Fibroblast of skin of scalp (primary cell): ENCODE measurements at regions not wholly inside any gene's neighbourhood (a gene's known extent, or its start where the extent isn't known, plus 50 kb on each side); places are given as distances from the start of the nearest gene placed in this dataset.
"Not testable (repeated sequence)": the region's sequence is repeated elsewhere in the genome, so short reads cannot be mapped to it uniquely, and the experiment has no call there.

ENCODE experiments used
- DNase-seq: peaks from one replicate; pipeline ENCODE4 v3.0.0-alpha.2; 2013

DNA sequence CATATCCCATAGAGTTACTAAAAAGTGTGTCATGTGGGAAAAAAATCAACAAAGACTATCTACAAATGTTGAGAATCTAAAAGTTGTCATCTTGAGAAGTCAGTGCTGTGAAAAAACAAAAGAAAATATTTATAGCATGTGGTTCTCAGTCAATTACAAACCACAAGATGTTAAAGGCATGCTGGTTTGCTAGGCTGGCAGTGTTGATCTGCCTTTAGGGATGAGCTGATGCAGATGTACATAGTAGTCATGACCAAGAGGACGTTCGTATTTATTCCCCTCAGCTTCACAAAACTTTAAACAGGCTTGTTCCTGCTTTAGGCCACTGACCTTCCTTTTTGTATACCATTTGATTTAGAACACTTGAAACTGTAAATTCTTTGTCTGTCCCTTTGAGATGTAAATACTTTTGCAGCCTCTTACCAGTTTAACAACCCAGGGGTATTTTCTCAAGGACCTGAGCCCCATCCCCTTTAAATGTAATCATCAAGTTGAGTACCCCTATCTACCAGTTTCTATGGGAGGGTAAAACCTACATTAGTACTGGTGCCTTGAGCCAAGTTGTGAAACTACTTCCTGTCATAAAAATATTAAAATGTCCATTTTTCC lies 446.6 kb downstream of the KCNJ18 start:
- DNase-seq: no peak

DNA sequence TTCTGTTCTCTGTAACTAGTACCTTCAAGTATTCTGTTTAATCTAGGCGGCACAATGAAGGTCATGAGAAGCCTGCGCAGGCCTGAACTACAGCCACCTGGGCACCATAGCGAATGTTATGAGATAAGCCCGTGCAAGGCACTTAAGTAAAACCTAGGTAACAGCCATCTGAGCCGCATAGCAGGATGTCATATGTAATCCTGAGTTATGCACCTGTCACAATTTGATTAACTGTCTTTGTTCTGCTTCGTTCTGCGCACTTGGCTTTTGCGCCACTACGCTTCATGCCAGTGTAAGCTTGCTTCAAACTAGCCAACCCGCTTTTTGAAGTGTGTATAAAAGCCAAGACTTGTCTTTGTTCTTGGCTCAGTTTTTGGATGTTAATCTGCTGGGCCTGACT lies 449.8 kb downstream of the KCNJ18 start:
- DNase-seq: no peak

DNA sequence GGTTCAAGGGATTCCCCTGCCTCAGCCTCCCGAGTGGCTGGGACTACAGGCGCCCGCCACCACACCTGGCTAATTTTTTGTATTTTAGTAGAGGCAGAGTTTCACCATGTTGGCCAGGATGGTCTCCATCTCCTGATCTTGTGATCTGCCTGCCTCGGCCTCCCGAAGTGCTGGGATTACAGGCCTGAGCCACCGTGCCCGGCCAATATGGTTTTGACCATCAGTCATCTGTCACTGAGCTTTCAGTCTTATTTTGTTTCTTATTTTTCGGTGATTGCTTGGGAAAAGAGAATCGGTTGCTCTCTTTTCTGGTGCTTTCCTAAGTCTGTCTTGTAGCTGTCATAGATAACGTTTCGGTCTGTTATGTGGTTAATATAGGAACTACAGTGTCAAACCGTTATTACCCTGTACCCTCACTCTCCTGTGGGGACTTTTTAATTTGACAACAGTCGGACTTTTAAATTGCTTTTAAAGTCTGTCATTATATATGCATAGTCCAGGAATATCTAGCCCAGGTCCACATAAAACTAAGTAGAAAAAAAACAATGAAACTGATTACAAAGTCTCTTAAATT lies 453.4 kb downstream of the KCNJ18 start:
- no peak for DNase-seq

DNA sequence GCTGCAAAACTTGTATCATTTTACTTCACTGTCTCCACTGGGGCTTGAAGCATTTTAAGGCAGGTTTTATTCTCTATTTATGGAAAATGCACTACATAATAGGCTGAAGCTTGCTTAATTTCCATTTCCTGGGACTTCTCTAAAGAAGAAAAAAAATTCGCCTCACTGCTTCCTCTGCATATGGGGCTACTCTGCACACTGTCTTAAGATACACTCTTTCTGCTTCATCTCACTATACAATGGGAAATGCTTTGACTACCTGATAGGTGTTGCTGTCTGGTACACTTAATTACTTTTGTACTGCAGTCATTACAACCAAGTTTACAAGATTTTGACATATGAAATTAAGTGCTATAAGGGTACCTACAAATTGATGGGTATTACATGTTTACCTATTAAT lies 466.0 kb downstream of the KCNJ18 start:
- DNase-seq: no peak

DNA sequence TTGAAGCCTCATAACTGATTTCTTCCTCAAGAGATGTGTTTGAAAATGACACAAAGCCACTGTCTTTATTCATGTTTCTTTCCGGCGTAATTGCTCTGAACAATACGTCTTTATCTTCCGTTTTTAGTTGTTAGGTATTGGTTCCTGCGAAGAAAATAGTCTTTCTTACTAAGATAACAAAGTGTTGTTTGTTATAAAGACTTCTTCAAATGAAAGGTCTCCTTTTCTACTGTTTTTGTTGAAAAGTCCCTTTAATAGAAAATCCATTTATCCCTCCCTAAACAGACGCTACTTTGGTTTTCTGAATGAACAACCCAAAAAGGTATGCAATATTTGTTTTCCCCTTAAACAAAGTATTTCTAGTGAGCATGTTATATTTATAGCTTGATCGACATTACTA lies 469.1 kb downstream of the KCNJ18 start:
- no peak for DNase-seq

DNA sequence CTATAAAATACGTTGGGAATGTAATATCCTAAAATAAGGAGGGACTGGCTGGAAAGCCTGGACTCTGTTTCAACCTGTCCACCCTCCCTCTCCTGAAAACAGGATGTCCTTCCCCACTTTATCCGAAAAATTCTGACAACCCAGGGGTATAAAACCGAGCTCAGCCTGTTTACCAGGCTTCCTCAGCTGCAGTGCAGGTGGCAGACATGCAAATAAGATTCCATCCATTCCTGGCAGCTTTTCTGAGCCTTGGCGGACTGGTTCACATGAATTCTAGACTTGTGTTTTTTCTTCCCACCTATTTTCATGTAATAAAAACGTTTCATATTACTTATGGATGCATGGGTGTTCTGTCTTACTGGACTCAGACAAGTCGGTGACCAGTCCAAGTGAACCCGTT lies 479.3 kb downstream of the KCNJ18 start:
- no peak for DNase-seq

DNA sequence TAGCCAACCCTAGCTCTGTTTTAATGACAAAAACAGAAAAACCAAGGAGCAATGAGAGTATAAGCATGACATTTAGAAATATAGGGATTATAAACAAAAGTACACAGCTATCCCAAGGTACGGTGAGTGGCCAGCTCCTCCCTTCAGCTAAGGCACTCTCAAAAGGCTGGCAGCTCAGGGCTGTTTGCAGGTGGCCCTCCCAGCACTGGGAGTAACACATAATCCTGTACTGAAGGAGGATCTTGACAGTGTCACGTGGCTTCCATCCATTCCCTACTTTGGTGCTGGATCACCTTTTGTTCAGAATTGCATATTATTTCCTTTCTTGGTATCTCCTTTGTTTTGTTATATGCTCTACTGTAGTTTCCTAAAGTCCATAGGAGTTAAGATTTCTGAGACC lies 500.8 kb downstream of the KCNJ18 start:
- DNase-seq: no peak

DNA sequence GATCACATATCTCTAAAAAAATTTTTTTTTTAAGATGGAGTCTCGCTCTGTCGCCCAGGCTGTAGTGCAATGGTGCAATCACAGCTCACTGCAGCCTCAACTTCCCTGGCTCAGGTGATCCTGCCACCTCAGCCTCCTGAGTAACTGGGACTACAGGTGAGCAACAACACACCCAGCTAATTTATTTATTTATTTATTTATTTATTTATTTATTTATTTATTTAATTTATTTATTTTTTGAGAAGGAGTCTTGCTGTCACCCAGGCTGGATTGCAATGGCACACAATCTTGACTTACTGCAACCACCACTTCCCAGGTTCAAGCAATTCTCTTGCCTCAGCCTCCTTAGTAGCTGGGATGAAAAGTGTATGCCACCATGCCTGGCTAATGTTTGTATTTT lies 507.9 kb downstream of the KCNJ18 start:
- not testable (repeated sequence) for DNase-seq

DNA sequence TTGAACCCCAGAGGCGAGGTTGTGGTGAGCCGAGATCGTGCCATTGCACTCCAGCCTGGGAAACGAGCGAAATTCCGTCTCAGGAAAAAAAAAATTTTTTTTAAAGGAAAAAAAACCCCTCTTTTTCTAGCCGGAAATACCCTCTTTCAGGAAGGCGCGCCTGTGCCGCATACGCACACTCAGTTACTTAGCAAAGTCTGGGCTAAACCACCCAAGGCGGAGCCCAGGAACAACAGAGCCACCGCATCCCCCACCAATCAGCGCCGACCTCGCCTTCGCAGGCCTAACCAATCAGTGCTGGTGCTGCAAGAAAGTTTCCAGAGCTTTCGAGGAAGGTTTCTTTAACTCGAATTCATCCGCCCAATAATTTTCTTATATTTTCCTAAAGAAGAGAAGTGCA lies 510.4 kb downstream of the KCNJ18 start:
- no peak for DNase-seq

DNA sequence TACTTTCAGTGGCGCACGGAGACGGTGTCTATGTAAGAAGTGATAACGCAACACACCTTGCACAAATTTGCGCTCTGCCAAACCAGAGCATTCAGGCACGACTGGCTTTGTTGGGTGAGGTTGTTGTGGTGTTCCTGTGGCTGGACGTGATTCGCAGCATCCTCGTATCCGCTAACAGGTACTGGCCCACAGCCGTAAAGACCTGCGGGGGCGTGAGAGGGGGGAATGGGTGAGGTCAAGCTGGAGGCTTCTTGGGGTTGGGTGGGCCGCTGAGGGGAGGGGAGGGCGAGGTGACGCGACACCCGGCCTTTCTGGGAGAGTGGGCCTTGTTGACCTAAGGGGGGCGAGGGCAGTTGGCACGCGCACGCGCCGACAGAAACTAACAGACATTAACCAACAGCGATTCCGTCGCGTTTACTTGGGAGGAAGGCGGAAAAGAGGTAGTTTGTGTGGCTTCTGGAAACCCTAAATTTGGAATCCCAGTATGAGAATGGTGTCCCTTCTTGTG lies 510.9 kb downstream of the KCNJ18 start:
- no peak for DNase-seq

DNA sequence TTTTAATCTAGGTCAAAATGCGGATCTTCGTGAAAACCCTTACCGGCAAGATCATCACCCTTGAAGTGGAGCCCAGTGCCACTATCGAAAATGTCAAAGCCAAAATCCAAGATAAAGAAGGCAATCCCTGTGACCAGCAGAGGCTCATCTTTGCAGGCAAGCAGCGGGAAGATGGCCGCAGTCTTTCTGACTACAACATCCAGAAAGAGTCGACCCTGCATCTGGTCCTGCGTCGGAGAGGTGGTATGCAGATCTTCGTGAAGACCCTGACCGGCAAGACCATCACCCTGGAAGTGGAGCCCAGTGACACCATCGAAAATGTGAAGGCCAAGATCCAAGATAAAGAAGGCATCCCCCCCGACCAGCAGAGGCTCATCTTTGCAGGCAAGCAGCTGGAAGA lies 511.8 kb downstream of the KCNJ18 start:
- not testable (repeated sequence) for DNase-seq

DNA sequence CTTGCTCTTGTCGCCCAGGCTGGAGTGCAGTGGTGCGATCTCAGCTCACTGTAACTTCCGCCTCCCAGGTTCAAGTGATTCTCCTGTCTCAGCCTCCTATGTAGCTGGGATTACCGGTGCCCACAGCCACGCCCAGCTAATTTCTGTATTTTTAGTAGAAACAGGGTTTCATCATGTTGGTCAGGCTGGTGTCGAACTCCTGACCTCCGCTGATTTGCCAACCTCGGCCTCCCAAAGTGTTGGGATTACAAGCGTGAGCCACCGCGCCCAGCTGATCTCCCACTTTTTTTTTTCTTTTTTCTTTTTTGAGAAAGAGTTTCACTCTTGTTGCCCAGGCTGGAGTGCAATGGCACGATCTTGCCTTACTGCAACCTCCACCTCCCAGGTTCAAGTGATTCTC lies 517.9 kb downstream of the KCNJ18 start:
- not testable (repeated sequence) for DNase-seq

DNA sequence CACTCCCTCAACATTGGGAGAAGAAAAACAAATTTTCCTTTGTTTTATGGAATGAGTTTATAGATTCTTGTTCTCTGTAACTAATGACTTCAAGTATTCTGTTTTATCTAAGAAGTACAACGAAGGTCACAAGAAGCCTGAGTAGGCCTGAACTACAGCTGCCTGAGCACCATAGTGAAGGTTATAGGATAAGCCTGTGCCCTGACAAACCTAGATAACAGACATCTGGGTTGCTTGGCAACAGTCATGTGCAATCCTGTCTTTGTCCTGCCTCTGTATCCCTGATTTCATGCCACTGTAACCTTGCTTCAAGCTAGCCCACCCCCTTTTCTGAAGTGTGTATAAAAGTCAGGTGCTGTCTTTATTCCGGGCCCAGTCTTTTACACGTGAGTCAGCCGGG lies 520.8 kb downstream of the KCNJ18 start:
- not testable (repeated sequence) for DNase-seq

DNA sequence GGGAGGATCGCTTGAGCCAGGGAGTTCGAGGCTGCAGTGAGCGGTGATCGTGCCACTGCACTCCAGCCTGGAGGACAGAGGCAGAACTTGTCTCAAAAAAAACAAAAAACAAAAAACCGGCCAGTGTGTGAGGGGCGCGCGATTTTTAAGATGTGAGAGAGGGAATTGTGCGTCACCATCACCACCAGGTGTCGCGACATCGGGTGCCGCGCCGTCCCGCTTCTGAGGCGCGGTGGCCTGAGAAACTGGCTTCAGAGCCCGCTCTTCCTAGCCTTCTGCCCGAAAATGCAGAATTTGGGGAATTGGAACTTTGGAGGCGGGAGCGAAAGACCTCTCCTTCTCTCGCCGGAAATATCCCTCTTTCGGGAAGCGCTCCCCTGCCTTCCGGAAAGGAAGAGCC lies 524.8 kb downstream of the KCNJ18 start:
- no peak for DNase-seq

DNA sequence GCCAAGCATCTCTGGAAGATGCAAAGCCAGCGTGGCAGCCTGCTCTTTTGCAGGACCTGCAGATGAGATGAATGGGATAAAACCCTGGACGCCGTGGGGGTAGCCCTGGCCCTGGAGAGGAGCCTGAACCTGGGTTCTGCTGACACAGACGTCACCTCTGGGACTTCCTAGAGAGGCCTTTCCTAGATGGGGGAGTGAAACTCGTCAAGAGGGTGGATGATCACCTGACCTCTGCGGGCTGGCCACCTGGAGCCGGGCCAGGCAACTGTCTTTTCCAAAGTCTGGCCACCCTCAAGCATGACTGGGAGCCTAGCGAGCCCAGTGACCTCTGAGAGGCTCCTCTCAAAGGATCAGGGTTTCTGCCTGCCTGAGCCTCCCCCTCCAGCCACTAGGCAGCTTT lies 529.0 kb downstream of the KCNJ18 start:
- no peak for DNase-seq

DNA sequence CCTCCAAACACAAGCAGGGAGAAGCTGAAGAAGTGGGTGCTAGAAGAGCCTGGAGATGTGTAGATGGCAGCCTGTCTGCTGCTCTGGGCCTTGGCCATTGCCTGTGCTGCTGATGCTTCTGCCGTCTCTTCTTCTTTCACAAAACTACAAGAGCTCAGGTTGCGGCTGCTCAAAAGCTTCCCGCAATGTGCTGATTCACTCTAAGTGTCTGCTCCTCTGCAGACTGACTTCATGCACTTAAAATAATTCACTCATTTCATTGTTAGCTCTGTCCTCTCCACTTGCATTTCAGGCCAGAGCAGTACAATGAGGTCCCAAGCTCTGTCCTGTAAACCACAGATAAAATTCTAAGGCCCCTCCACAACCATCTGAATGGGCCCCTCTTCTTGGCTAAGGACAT lies 534.2 kb downstream of the KCNJ18 start:
- DNase-seq: not testable (repeated sequence)

DNA sequence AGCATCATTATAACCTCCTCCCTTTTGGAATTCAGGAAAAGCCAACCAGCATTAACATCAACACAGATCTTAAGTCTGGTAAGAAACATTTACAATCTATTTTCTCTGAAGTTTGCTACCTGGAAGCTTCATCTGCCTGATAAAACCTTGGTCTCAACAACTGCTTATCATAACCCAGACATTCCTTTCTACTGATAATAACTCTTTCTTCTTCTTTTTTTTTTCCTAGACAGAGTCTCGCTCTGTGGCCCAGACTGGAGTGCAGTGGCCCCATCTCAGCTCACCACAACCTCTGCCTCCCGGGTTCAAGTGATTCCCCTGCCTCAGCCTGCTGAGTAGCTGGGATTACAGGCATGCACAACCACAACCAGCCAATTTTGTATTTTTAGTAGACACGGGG lies 534.6 kb downstream of the KCNJ18 start:
- not testable (repeated sequence) for DNase-seq

DNA sequence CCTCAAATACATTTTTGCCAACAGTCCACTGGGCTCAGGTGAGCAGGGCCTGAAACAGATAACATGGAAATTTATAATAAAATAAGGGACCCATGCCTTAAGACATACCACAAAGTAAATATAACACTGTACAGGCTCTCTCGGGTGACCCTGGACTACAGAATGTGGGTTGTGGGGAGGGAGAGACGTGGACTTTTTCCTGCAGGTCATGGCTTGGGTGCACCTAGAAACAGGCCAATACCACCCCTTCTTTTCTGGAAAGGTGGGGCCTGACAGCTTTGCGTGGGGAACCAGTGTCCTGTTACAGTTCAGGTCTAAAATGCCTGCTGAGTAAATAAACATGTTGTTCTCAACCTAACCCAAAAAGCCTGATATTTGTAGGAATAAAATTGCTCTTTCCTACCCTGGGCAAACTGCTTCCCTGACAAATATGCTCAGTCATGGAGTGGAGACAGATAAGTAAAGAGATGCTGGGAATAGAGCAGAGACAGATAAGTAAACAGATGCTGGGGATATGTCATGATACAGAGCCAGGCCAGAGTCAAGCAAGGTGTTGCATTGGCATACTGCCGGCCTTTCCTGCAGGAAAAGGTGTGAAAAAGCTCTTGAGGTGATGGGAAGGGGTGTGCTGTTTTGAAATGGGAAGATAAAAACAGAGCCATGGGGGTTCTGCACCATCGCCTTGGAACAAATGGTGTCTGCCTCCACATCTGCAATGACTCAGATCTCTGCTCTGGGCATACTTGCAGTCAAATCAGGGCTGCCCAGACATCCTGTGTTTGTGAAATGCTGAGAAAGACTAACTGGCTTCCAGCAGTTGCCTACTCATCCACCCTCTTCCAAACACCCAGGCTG lies 535.6 kb downstream of the KCNJ18 start:
- DNase-seq: not testable (repeated sequence)

DNA sequence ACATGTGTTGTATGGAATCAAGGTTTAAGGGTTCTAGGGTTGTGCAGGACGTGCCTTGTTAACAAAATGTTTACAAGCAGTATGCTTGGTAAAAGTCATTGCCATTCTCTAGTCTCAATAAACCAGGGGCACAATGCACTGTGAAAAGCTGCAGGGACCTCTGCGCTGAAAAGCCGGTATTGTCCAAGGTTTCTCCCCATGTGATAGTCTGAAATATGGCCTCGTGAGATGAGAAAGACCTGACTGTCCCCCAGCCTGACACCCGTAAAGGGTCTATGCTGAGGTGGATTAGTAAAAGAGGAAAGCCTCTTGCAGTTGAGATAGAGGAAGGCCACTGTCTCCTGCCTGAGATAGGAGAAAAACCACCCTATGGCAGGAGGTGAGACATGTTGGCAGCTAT lies 537.5 kb downstream of the KCNJ18 start:
- DNase-seq: not testable (repeated sequence)

DNA sequence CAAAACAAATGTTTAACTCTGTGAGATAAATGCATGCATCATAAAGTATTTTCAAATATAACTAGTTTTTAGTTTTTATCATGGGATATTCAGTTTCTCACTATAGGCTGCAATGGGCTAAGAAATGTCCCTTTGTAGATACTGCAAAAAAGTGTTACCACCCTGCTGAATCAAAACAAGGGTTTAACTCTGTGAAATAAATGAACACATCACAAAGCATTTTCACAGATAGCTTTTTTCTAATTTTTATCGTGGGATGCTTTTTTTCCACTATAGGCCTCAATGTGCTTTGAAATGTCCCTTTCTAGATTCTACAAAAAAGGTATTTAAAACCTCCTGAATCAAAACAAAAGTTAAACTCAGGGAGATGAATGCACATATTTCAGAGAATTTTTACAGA lies 541.1 kb downstream of the KCNJ18 start:
- no peak for DNase-seq

DNA sequence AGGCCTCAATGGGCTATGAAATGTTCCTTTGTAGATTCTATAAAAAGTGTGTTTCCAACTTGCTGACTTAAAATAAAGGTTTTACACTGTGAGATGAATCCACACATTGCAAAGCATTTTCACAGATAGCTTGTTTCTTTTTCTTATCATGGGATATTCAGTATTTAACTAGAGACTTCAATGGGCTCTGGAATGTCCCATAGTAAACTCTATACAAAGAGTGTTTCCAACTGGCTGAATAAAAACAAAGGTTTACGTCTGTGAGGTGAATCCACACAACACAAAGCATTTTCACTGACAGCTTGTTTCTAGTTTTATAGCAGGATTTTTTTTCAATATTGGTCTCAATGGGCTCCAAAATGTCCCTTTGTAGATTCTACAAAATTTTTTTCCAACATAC lies 550.1 kb downstream of the KCNJ18 start:
- DNase-seq: no peak

DNA sequence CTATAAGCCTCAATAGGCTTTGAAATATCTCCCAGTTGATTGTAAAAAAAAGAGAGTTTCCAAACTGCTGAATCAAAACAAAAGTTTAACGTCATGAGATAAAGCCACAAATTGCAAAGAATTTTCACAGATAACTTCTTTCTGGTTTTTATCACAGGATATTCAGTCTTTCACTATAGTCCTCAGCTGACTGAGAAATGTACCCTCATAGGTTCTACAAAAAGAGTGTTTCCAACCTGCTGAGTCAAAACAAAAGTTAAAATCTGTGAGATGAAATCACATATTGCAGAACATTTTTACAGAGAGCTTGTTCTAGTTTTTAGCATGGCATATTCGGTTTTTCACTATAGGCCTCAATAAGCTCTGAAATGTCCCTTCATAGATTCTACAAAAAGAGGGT lies 559.2 kb downstream of the KCNJ18 start:
- no peak for DNase-seq

DNA sequence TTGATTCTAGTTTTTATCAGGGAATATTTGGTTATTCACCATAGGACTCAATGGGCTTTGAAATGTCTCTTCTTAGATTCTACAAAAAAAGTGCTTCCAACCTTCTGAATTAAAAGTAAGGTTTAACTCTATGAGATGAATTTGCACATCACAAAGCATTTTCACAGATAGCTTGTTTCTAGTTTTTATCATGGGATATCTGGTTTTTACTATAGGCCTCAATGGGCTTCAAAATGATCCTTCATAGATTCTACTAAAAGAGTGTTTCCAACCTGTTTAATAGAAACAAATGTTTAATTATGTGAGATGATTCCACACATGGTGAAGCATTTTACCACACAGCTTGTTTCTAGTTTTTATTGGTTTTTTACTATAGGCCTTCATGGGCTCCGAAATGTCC lies 560.7 kb downstream of the KCNJ18 start:
- DNase-seq: no peak

DNA sequence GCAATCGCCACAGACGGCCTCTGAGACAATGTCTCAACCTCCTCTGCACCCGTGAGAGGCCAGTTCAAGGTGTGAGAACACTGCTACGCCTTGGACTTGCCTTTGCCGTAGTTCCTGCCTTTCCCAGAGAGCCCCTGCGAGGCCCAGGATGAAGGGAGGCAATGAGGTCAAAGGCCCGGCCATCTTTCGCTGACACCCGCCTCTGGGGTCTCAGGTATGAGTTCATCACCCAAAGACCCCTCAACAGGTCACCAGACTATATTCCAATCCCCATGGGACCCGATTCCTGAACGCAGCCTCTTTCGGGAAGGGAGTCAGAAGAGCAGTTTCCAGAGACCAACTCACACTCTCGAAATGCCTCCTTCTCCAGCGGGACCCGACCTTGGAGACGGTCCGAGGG lies 573.5 kb downstream of the KCNJ18 start:
- no peak for DNase-seq
